HCT116 (cell line): ENCODE measurements at regions not wholly inside any gene's neighbourhood (a gene's known extent, or its start where the extent isn't known, plus 50 kb on each side); places are given as distances from the start of the nearest gene placed in this dataset.

Experiments
- ATAC-seq: fragments of 200-7000 bp; cut with Tn5 transposase; 2 replicates; pipeline ENCODE4 v1.9.1; 2020; ENCODE audit warnings: mild to moderate bottlenecking, moderate library complexity
- BruUV-seq: library from RNA; stranded (reverse); fragments of 400-500 nt; replicated peaks from 2 replicates; lab custom pipeline; 2021; lab: Mats Ljungman, UMichigan
- CTCF ChIA-PET: fragments of 300-600 bp; sonication (Branson Sonifier 250); formaldehyde crosslinking; loops from one replicate; lab custom pipeline; 2021; ENCODE audit warnings: antibody characterized with exemption; lab: Charles Lee
- POLR2A ChIA-PET: fragments of 300-600, 350-600 bp; sonication (Branson Sonifier 250); formaldehyde crosslinking; loops from one replicate; lab custom pipeline; 2021; ENCODE audit warnings: antibody characterized with exemption; lab: Charles Lee
- RAD21 ChIA-PET, 2 experiments: fragments of 300-600 bp; sonication (Branson Sonifier 250); formaldehyde crosslinking; loops; one replicate each; lab custom pipeline; 2023; ENCODE audit warnings: low total read pairs in 2 of 2; ENCODE audit not compliant: uncharacterized antibody in 2 of 2, unreplicated experiment in 2 of 2, low non-redundant PET in 1 of 2; lab: Charles Lee
- DNase-seq: peaks from one replicate; pipeline ENCODE4 v3.0.0-alpha.2; 2010; ENCODE audit warnings: low read depth, low spot score
- H2AFZ ChIP-seq: fragments of 200-600 bp; shearing (Covaris generic), sonication (generic); 2 replicates; pipeline ENCODE4 v1.6.1; 2017; ENCODE audit warnings: low read depth, mixed run types, mixed read lengths, antibody characterized with exemption, low read length; ENCODE audit not compliant: poor library complexity, severe bottlenecking
- H3K27ac ChIP-seq: 2 replicates; pipeline ENCODE4 v1.5.1; 2012; ENCODE audit warnings: low read depth, low read length
- H3K27me3 ChIP-seq: fragments of 200-600 bp; sonication (generic); 2 replicates; pipeline ENCODE4 v1.6.1; 2016; ENCODE audit warnings: mixed run types, low read length, mixed read lengths; ENCODE audit not compliant: insufficient read depth
- H3K36me3 ChIP-seq, 2 experiments: fragments of 200-500 bp in 1 of 2; fragments of 200-600 bp in 1 of 2; sonication (Bioruptor generic) in 1 of 2; sonication (generic) in 1 of 2; 2 replicates each; pipeline versions ENCODE4 v1.5.1 to v1.6.1; 2014 to 2016; ENCODE audit warnings: low read length in 2 of 2, inconsistent platforms in 1 of 2, mixed read lengths in 1 of 2, mixed run types in 1 of 2; ENCODE audit not compliant: insufficient read depth in 2 of 2, control insufficient read depth in 1 of 2
- H3K4me1 ChIP-seq, 2 experiments: fragments of 200-600 bp in 1 of 2; sonication (generic) in 1 of 2; 2 replicates each; pipeline versions ENCODE4 v1.5.1 to v1.6.1; 2012 to 2017; ENCODE audit warnings: low read length in 2 of 2, inconsistent platforms in 1 of 2, mild to moderate bottlenecking in 1 of 2, mixed read lengths in 1 of 2, mixed run types in 1 of 2, moderate library complexity in 1 of 2; ENCODE audit not compliant: insufficient read depth in 2 of 2, control insufficient read depth in 1 of 2
- H3K4me2 ChIP-seq: fragments of 200-600 bp; sonication (generic); 2 replicates; pipeline ENCODE4 v1.6.1; 2017; ENCODE audit warnings: mixed run types, low read length, mixed read lengths
- H3K4me3 ChIP-seq, 2 experiments: fragments of 200-600 bp in 1 of 2; sonication (generic) in 1 of 2; replicated peaks in 1 of 2; 2 replicates each; pipeline ENCODE4 v1.5.1; 2011 to 2016; ENCODE audit warnings: low read length in 2 of 2, control low read depth in 1 of 2, low read depth in 1 of 2, mild to moderate bottlenecking in 1 of 2, mixed read lengths in 1 of 2, mixed run types in 1 of 2
- H3K79me2 ChIP-seq: fragments of 200-600 bp; sonication (generic); 2 replicates; pipeline ENCODE4 v1.6.1; 2017; ENCODE audit warnings: mild to moderate bottlenecking, mixed run types, low read length, moderate library complexity, mixed read lengths; ENCODE audit not compliant: insufficient read depth
- H3K9ac ChIP-seq: fragments of 200-600 bp; sonication (generic); 2 replicates; pipeline ENCODE4 v1.6.1; 2016; ENCODE audit warnings: low read length, mixed read lengths
- H3K9me2 ChIP-seq: fragments of 200-600 bp; sonication (generic), shearing (Covaris generic); 2 replicates; pipeline ENCODE4 v1.6.1; 2017; ENCODE audit warnings: mixed run types, mild to moderate bottlenecking, moderate library complexity; ENCODE audit not compliant: insufficient read depth
- H3K9me3 ChIP-seq, 2 experiments: fragments of 200-500 bp in 1 of 2; fragments of 200-600 bp in 1 of 2; sonication (Bioruptor generic) in 1 of 2; sonication (generic) in 1 of 2; 2 replicates each; pipeline ENCODE4 v1.6.1; 2014 to 2017; ENCODE audit warnings: low read length in 2 of 2, mixed read lengths in 2 of 2, inconsistent platforms in 1 of 2, low read depth in 1 of 2, mild to moderate bottlenecking in 1 of 2, mixed run types in 1 of 2, moderate library complexity in 1 of 2; ENCODE audit not compliant: control insufficient read depth in 1 of 2, insufficient read depth in 1 of 2
- H4K20me1 ChIP-seq: fragments of 200-600 bp; sonication (generic), shearing (Covaris generic); 2 replicates; pipeline ENCODE4 v1.6.1; 2017; ENCODE audit warnings: mixed run types, mild to moderate bottlenecking, moderate library complexity; ENCODE audit not compliant: insufficient read depth
- EGR1 ChIP-seq: IDR thresholded peaks from 2 replicates; pipeline ENCODE4 v1.6.1; 2012; ENCODE audit warnings: low read depth
- FOSL1 ChIP-seq: IDR thresholded peaks from 2 replicates; pipeline ENCODE4 v1.6.1; 2012; ENCODE audit warnings: low read depth
- POLR2A ChIP-seq: IDR thresholded peaks from 2 replicates; pipeline ENCODE4 v1.7.0; 2011; ENCODE audit warnings: borderline replicate concordance; ENCODE audit not compliant: insufficient read depth, insufficient read length; ENCODE audit errors: extremely low read depth
- POLR2AphosphoS5 ChIP-seq: IDR thresholded peaks from 2 replicates; pipeline ENCODE4 v1.6.1; 2011; ENCODE audit warnings: mild to moderate bottlenecking, low read depth, low read length, moderate library complexity
- SIN3A ChIP-seq: IDR thresholded peaks from 2 replicates; pipeline ENCODE4 v1.6.1; 2012; ENCODE audit warnings: low read depth
- SP1 ChIP-seq: IDR thresholded peaks from 2 replicates; pipeline ENCODE4 v1.6.1; 2012; ENCODE audit warnings: low read depth
- TCF7L2 ChIP-seq: IDR thresholded peaks from 2 replicates; pipeline ENCODE4 v1.7.0; 2011; ENCODE audit warnings: borderline replicate concordance, inconsistent platforms; ENCODE audit not compliant: insufficient read depth, insufficient read length; ENCODE audit errors: extremely low read depth
- ZFX ChIP-seq: fragments of 450-650 bp; IDR thresholded peaks from 2 replicates; pipeline ENCODE4 v1.6.1; 2017
- ZNF274 ChIP-seq: fragments of 200-500 bp; sonication (Bioruptor generic); IDR thresholded peaks from 2 replicates; pipeline ENCODE4 v1.6.1; 2014; ENCODE audit warnings: mild to moderate bottlenecking, low read depth, low read length, inconsistent platforms
- intact Hi-C: fragments of 100-400 bp; cut with micrococcal nuclease; formaldehyde crosslinking; loops from 2 replicates; pipeline ENCODE4 v1.10.0; 2022
- TF ChIP-seq, protein P1 (sequence below): IDR thresholded peaks from 2 replicates; pipeline ENCODE4 v1.6.1; 2011; ENCODE audit warnings: mild to moderate bottlenecking, low read length, moderate library complexity; ENCODE audit not compliant: insufficient replicate concordance; ENCODE audit errors: extremely low read depth
- TF ChIP-seq, protein P2 (sequence below), 3 experiments: fragments of 200-600 bp in 1 of 3; sonication (generic) in 1 of 3; IDR thresholded peaks in 2 of 3; conservative IDR thresholded peaks in 1 of 3; 2 replicates each; pipeline ENCODE4 v1.5.1; 2012 to 2017; ENCODE audit warnings: low read depth in 2 of 3, low read length in 2 of 3, antibody characterized with exemption in 1 of 3, borderline replicate concordance in 1 of 3, control low read depth in 1 of 3, mild to moderate bottlenecking in 1 of 3, mixed read lengths in 1 of 3, mixed run types in 1 of 3, moderate library complexity in 1 of 3; ENCODE audit not compliant: insufficient read depth in 1 of 3
- TF ChIP-seq, protein P3 (sequence below): IDR thresholded peaks from 2 replicates; pipeline ENCODE4 v1.6.1; 2012; ENCODE audit warnings: low read depth
- TF ChIP-seq, protein P4 (sequence below): IDR thresholded peaks from 2 replicates; pipeline ENCODE4 v1.6.1; 2012

DNA sequence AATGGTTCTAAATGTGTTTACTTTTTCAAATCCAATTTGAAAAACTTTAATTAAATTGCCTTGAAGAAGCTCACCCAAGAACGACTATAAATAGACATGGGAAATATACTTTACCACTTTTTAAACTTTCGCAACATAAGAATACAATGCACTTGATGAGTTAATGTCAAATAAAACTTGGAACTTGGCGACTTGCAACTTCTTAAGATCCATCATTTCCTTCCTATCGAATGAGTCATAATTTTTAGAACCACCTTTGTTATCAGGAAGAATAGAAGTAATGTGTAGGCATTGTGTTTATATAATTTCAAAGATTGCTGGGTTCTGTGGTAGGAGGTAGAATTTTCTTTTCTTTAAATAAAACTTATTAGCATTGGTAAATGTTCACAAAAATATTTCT lies 1417.4 kb upstream of the FLRT2 start:
- intact Hi-C loops, result no loop called here
- no peak overlapping the region for H3K4me3 ChIP-seq
- H3K4me1 ChIP-seq, result no peaks in the 10 kb centered on the region
- no peaks in the 10 kb centered on the region for H3K27me3 ChIP-seq
- ATAC-seq, result no peak
- no peak overlapping the region for H3K4me2 ChIP-seq
- RAD21 ChIA-PET, result no interaction called here
- TF ChIP-seq FOSL1 (no peak), ZFX (no peak), TCF7L2 (no peak), POLR2AphosphoS5 (no peak), SP1 (no peak), EGR1 (no peak), POLR2A (no peak), ZNF274 (no peak), SIN3A (no peak)
- TF ChIP-seq, protein P1, sequence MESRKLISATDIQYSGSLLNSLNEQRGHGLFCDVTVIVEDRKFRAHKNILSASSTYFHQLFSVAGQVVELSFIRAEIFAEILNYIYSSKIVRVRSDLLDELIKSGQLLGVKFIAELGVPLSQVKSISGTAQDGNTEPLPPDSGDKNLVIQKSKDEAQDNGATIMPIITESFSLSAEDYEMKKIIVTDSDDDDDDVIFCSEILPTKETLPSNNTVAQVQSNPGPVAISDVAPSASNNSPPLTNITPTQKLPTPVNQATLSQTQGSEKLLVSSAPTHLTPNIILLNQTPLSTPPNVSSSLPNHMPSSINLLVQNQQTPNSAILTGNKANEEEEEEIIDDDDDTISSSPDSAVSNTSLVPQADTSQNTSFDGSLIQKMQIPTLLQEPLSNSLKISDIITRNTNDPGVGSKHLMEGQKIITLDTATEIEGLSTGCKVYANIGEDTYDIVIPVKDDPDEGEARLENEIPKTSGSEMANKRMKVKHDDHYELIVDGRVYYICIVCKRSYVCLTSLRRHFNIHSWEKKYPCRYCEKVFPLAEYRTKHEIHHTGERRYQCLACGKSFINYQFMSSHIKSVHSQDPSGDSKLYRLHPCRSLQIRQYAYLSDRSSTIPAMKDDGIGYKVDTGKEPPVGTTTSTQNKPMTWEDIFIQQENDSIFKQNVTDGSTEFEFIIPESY, result no peak
- TF ChIP-seq, protein P2, sequence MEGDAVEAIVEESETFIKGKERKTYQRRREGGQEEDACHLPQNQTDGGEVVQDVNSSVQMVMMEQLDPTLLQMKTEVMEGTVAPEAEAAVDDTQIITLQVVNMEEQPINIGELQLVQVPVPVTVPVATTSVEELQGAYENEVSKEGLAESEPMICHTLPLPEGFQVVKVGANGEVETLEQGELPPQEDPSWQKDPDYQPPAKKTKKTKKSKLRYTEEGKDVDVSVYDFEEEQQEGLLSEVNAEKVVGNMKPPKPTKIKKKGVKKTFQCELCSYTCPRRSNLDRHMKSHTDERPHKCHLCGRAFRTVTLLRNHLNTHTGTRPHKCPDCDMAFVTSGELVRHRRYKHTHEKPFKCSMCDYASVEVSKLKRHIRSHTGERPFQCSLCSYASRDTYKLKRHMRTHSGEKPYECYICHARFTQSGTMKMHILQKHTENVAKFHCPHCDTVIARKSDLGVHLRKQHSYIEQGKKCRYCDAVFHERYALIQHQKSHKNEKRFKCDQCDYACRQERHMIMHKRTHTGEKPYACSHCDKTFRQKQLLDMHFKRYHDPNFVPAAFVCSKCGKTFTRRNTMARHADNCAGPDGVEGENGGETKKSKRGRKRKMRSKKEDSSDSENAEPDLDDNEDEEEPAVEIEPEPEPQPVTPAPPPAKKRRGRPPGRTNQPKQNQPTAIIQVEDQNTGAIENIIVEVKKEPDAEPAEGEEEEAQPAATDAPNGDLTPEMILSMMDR (IDR thresholded peaks at IDR 0.05 in 2 of 3, conservative IDR thresholded peaks at IDR 0.05 in 1 of 3; ENCODE audit: borderline replicate concordance in 1 of 3, insufficient read depth in 1 of 3, low read depth in 2 of 3, low read length in 2 of 3), result no peak
- TF ChIP-seq, protein P3, sequence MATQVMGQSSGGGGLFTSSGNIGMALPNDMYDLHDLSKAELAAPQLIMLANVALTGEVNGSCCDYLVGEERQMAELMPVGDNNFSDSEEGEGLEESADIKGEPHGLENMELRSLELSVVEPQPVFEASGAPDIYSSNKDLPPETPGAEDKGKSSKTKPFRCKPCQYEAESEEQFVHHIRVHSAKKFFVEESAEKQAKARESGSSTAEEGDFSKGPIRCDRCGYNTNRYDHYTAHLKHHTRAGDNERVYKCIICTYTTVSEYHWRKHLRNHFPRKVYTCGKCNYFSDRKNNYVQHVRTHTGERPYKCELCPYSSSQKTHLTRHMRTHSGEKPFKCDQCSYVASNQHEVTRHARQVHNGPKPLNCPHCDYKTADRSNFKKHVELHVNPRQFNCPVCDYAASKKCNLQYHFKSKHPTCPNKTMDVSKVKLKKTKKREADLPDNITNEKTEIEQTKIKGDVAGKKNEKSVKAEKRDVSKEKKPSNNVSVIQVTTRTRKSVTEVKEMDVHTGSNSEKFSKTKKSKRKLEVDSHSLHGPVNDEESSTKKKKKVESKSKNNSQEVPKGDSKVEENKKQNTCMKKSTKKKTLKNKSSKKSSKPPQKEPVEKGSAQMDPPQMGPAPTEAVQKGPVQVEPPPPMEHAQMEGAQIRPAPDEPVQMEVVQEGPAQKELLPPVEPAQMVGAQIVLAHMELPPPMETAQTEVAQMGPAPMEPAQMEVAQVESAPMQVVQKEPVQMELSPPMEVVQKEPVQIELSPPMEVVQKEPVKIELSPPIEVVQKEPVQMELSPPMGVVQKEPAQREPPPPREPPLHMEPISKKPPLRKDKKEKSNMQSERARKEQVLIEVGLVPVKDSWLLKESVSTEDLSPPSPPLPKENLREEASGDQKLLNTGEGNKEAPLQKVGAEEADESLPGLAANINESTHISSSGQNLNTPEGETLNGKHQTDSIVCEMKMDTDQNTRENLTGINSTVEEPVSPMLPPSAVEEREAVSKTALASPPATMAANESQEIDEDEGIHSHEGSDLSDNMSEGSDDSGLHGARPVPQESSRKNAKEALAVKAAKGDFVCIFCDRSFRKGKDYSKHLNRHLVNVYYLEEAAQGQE, result no peak
- TF ChIP-seq, protein P4, sequence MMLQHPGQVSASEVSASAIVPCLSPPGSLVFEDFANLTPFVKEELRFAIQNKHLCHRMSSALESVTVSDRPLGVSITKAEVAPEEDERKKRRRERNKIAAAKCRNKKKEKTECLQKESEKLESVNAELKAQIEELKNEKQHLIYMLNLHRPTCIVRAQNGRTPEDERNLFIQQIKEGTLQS, result no peak
- TF ChIP-seq, all 23 proteins: peak for 0
- H4K20me1 ChIP-seq, result no peaks in the 10 kb centered on the region
- ChIA-PET CTCF (no interaction called here), POLR2A (no interaction called here)
- H2AFZ ChIP-seq, result no peak overlapping the region
- H3K9me3 ChIP-seq, result peaks cover 0 to 10% of the 10 kb centered on the region in 2 experiments; a peak in 2 of 4 replicates
- no peaks in the 10 kb centered on the region for H3K36me3 ChIP-seq
- no peak for DNase-seq
- H3K79me2 ChIP-seq, result no peaks in the 10 kb centered on the region
- no peak overlapping the region for H3K9ac ChIP-seq
- no peak overlapping the region for H3K27ac ChIP-seq
- BruUV-seq, result no TSS peak
- H3K9me2 ChIP-seq, result no peaks in the 10 kb centered on the region
